ENCODE measurements at regions not wholly inside any gene's neighbourhood (a gene's known extent, or its start where the extent isn't known, plus 50 kb on each side); places are given as distances from the start of the nearest gene placed in this dataset.

- TF ChIP-seq, protein P1, sequence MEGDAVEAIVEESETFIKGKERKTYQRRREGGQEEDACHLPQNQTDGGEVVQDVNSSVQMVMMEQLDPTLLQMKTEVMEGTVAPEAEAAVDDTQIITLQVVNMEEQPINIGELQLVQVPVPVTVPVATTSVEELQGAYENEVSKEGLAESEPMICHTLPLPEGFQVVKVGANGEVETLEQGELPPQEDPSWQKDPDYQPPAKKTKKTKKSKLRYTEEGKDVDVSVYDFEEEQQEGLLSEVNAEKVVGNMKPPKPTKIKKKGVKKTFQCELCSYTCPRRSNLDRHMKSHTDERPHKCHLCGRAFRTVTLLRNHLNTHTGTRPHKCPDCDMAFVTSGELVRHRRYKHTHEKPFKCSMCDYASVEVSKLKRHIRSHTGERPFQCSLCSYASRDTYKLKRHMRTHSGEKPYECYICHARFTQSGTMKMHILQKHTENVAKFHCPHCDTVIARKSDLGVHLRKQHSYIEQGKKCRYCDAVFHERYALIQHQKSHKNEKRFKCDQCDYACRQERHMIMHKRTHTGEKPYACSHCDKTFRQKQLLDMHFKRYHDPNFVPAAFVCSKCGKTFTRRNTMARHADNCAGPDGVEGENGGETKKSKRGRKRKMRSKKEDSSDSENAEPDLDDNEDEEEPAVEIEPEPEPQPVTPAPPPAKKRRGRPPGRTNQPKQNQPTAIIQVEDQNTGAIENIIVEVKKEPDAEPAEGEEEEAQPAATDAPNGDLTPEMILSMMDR (IDR thresholded peaks at IDR 0.05; ENCODE audit: low read depth, low read length): no peak
- no peaks in the 10 kb centered on the region for H3K36me3 ChIP-seq
- no peaks in the 10 kb centered on the region for H3K4me1 ChIP-seq
- no peaks in the 10 kb centered on the region for H3K27me3 ChIP-seq
- H3K9me3 ChIP-seq: no peaks in the 10 kb centered on the region
- H3K4me3 ChIP-seq (ENCODE audit: low read depth, low read length): no peak overlapping the region
- no peak for DNase-seq
Measured at GRCh38 chr6:81556551-81556950, 195.9 kb downstream of the TENT5A start.

GRCh38 chr6:81553216-81553615 is 199.3 kb downstream of the TENT5A start:
- no peak for DNase-seq
- Histone ChIP-seq H3K4me1 (no peaks in the 10 kb centered on the region), H3K36me3 (no peaks in the 10 kb centered on the region), H3K27me3 (no peaks in the 10 kb centered on the region), H3K4me3 (ENCODE audit: low read depth, low read length) (no peak overlapping the region), H3K9me3 (no peaks in the 10 kb centered on the region)
- TF ChIP-seq, protein P1 (IDR thresholded peaks at IDR 0.05; ENCODE audit: low read depth, low read length): no peak

GRCh38 chr6:81552644-81553043 is 199.8 kb downstream of the TENT5A start:
- Histone ChIP-seq H3K9me3 (no peaks in the 10 kb centered on the region), H3K27me3 (no peaks in the 10 kb centered on the region), H3K4me3 (ENCODE audit: low read depth, low read length) (no peak overlapping the region), H3K4me1 (no peaks in the 10 kb centered on the region), H3K36me3 (no peaks in the 10 kb centered on the region)
- DNase-seq: no peak
- TF ChIP-seq, protein P1 (IDR thresholded peaks at IDR 0.05; ENCODE audit: low read depth, low read length): no peak

GRCh38 chr6:81547149-81547548 is 205.3 kb downstream of the TENT5A start:
- no peaks in the 10 kb centered on the region for H3K27me3 ChIP-seq
- no peak for DNase-seq
- no peaks in the 10 kb centered on the region for H3K4me1 ChIP-seq
- no peak overlapping the region for H3K4me3 ChIP-seq (ENCODE audit: low read depth, low read length)
- H3K9me3 ChIP-seq: no peaks in the 10 kb centered on the region
- TF ChIP-seq, protein P1 (IDR thresholded peaks at IDR 0.05; ENCODE audit: low read depth, low read length): no peak
- no peaks in the 10 kb centered on the region for H3K36me3 ChIP-seq

DNA sequence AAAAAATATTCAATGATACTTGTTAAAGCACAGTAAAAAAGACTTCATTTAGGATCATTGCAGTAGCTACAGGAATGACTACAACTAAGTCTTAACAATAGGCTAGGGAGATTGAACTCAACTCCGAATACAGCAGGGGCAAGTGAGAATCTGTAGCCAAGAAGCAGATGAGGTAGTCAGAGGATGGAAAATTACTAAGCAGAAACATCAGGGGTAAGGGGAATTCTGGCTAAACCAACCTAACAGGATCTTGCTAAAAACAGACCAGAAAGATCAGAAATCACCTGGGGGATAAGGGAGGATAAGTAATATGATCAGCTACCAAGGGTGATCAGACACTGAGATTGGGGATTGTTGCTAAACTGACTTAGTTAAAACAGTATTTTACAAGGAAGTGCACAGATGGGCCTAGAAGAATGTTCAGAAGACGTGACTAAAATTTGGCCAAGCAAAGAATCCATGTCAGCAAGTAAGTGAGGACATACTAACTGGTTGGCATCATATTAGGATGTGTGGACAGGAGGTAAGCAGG is 217.5 kb downstream of the TENT5A start:
- H3K9me3 ChIP-seq: no peaks in the 10 kb centered on the region
- TF ChIP-seq, protein P1 (IDR thresholded peaks at IDR 0.05; ENCODE audit: low read depth, low read length): no peak
- H3K27me3 ChIP-seq: no peaks in the 10 kb centered on the region
- DNase-seq: no peak
- H3K4me1 ChIP-seq: peaks cover 6% of the 10 kb centered on the region
- no peaks in the 10 kb centered on the region for H3K36me3 ChIP-seq
- no peak overlapping the region for H3K4me3 ChIP-seq (ENCODE audit: low read depth, low read length)

GRCh38 chr6:81531869-81532561 is 220.5 kb downstream of the TENT5A start:
- Histone ChIP-seq H3K9me3 (no peaks in the 10 kb centered on the region), H3K36me3 (no peaks in the 10 kb centered on the region), H3K4me1 (peaks cover 6% of the 10 kb centered on the region), H3K27me3 (no peaks in the 10 kb centered on the region), H3K4me3 (ENCODE audit: low read depth, low read length) (no peak overlapping the region)
- DNase-seq: no peak
- TF ChIP-seq, protein P1 (IDR thresholded peaks at IDR 0.05; ENCODE audit: low read depth, low read length): no peak
